NCI-H187 treated with DMSO at 0.1 percent for 48 hours (cell line): ENCODE measurements at regions not wholly inside any gene's neighbourhood (a gene's known extent, or its start where the extent isn't known, plus 50 kb on each side); places are given as distances from the start of the nearest gene placed in this dataset.
"Not testable (repeated sequence)": the region's sequence is repeated elsewhere in the genome, so short reads cannot be mapped to it uniquely, and the experiment has no call there.

ENCODE experiments used
- DNase-seq: peaks from one replicate; lab custom pipeline; 2025; lab: John Stamatoyannopoulos, UW

GRCh38 chr17:16842346-16842745 is 129.6 kb downstream of the TNFRSF13B start:
- not testable (repeated sequence) for DNase-seq

DNA sequence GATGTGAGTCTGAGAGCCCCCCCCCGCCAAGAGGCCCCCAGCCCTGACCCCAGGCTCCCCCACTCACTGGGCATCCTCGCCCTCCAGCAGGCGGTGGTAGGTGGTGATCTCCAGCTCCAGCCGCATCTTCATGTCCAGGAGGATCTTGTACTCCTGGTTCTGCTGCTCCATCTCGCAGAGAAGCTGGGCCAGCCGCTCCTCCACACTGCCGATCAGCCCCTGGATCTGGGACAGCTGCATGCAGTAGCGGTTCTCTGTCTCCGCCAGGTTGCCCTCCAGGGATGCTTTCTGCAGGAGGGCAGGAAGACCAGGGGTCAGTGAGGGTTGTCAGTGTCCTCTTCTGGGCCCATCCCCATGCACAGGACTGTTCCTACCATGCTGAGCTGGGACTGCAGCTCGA is 130.0 kb downstream of the TNFRSF13B start:
- DNase-seq, result not testable (repeated sequence)

GRCh38 chr17:16840219-16840618 is 131.7 kb downstream of the TNFRSF13B start:
- not testable (repeated sequence) for DNase-seq

DNA sequence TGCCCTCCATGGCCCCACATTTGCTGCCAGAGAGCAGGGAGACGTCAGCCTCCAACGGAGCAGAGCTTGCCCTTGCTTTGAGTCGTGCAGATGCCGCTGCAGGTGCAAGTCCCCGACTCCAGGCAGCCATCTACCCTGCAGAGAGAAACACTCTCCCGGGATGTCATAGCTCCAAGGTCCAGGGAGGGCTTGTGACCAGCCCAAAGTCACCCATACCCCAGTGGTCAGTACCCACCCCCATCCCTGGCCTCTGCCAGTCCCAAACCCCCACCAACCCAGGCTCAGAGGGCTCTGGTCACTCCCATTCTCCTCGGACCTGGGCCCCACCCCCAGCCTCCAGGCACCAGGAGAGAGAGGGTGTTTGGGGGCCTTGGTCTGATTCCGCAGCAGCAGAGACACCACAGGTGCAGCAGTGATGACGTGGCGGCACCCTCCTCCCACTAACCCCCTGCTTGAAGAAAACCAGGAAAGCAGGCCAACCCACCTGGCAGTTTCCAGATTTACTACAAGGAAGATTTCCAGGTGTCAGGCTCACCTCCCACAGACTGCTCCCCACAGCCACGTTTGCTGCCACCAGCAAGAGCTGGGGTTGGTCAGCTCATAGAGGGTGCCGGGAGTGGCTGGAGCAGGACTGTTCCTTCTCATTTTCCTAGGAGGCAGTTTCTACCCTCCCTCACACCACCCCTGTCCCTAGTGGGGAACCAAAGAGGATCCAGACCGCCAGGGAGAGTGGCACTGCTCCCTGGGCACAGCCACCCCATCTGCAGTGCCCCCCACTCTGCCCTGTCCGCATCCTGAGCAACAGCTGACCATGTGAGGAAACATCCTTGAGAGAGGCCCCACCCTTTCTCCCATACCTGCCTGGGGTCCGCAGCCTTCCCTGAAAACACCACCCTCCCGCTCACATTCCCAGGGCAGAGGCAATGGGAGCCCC is 132.4 kb downstream of the TNFRSF13B start:
- not testable (repeated sequence) for DNase-seq

DNA sequence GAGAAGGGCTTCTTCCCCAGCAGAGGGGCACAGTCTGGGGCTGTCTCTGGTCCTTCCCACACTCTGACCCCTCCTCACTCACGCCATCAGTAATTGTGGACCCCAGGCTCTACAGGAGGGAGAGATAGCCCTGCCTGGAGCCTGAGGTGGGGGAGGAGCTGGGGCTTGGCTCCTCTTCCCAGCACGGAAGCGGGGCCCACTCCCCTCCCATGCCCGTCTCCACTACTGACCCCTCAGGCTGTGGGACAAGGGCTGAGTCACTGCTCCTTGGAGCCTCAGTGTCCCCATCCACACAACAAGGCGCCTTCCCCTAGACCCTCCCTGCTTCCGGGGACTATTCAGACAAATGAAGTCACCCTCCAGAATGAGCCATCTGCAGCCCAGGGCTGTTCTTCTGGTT is 133.1 kb downstream of the TNFRSF13B start:
- DNase-seq, result not testable (repeated sequence)

- not testable (repeated sequence) for DNase-seq
Observed at GRCh38 chr17:16838287-16838686, 133.6 kb downstream of the TNFRSF13B start.

DNA sequence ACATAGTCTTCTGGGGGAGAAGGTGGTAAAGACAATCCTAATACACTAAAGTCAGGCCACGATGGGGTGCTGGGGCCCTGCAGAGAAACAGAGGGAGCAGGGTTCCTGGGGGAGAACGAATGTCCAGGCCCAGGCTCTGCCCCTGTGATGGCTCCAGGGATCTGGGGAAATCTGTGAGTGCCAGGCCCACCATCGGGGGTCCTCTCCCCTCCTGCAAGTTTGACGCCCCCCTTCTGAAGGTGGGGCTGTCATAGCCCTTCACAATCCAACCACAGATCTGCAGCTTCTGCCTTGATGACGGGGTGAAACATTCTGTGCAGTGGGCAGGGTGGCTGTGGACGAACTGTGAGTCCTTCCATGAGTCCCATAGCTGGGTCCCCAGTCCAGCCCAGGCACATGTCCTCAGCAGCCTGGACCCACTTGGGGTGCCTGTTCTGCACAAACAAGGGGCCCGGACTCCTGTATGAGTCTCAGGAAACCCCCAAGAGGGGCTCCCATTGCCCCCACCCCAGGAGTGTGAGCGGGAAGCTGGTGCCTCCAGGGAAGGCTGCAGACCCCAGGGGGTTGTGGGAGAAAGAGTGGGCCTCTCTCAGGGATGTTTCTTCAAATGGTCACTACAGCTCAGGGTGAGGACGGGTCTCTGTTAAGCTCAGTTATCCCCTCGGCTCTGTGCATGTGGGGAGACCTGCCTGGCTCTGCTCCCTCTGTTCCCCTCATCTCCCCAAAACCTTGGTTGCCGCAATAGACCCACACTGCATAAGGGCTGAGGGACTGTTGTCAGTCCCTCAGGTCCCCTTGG is 134.3 kb downstream of the TNFRSF13B start:
- not testable (repeated sequence) for DNase-seq

- DNase-seq, result not testable (repeated sequence)
Observed at GRCh38 chr17:16836315-16836915, 135.5 kb downstream of the TNFRSF13B start.

DNA sequence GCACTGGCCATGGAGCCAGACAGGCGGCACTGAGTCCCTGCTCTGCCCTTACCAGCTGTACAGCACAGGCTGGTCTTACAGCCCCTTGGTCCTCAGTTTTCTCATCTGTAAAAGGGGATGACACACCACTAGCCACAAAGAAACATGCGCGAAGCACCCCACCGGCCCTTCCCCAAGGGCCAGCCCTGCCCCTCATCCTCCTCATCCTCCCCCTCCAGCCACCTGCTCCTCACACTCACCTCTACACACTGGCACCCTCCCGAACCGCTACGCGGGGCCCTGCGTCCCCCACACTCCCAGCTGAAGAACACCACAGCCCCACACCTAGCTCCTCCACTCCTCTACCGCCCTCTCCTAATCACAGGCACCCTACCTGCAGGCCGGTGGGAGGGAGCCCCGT is 138.4 kb downstream of the TNFRSF13B start:
- DNase-seq, result not testable (repeated sequence)

- DNase-seq, result not testable (repeated sequence)
Observed at GRCh38 chr17:16832853-16833252, 139.1 kb downstream of the TNFRSF13B start.

DNA sequence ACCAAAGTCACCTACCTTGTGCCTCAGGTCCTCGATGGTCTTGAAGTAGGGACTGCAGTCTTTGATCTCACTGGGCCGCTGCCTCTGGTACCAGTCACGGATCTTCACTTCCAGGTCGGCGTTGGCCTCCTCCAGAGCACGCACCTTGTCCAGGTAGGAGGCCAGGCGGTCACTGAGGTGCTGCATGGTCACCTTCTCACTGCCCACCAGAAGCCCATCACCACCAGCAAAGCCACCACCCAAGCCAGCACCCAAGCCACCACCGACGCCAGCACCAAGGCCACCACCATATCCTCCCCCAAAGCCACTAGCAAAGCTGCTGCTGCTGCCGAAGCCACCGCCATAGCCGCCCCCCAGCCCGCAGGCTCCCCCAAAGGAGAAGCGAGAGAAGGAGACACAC is 139.7 kb downstream of the TNFRSF13B start:
- not testable (repeated sequence) for DNase-seq

DNA sequence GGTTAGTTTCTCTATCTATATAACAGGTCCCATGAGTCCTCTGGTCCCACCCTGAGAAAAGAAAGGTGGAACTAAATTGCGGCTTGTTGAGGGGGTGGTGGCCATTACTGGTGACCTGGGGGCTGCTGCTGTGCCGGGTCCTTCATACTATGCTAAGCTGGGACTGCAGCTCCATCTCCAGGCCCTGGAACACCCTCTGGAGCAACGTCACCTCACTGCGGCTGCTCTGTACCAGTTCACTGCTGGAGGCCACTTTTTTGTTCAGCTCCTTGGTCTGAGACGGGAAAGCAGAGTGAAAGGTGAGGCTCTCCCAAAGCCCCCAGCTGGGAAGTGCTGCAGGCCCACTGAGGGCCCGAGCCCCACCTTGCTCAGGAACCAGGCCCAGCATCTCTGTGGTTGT is 140.7 kb downstream of the CCDC144A start:
- not testable (repeated sequence) for DNase-seq

DNA sequence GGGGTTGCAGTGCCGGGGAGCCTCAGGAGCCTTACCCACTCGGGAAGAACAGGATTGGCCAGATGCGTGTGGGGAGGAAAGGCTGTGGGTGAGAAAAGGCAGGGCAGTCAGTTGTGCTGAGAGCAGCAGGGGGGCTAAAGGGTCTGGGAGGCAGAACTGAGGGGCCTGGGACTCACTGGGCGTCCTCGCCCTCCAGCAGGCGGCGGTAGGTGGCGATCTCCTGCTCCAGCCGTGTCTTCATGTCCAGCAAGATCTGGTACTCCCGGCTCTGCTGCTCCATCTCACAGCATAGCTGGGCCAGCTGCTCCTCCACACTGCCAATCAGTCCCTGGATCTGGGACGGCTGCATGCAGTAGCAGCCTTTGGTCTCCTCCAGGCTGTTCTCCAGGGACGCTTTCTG is 140.2 kb downstream of the CCDC144A start:
- DNase-seq, result not testable (repeated sequence)
